ENCODE measurements at regions not wholly inside any gene's neighbourhood (a gene's known extent, or its start where the extent isn't known, plus 50 kb on each side); places are given as distances from the start of the nearest gene placed in this dataset.

- Histone ChIP-seq H3K27me3 (no peaks in the 10 kb centered on the region), H3K4me1 (no peaks in the 10 kb centered on the region), H3K4me3 (ENCODE audit: low read depth, low read length) (no peak overlapping the region), H3K36me3 (no peaks in the 10 kb centered on the region), H3K9me3 (no peaks in the 10 kb centered on the region)
- TF ChIP-seq CTCF (IDR thresholded peaks at IDR 0.05; ENCODE audit: low read depth, low read length): no peak
- DNase-seq: no peak
These were observed 297.2 kb downstream of the DRD1 start for GRCh38 chr5:175146733-175147132.

- Histone ChIP-seq H3K4me1 (no peaks in the 10 kb centered on the region), H3K27me3 (no peaks in the 10 kb centered on the region), H3K4me3 (ENCODE audit: low read depth, low read length) (no peak overlapping the region), H3K9me3 (no peaks in the 10 kb centered on the region), H3K36me3 (no peaks in the 10 kb centered on the region)
- DNase-seq: no peak
- TF ChIP-seq CTCF (IDR thresholded peaks at IDR 0.05; ENCODE audit: low read depth, low read length): no peak
These were observed 302.6 kb downstream of the DRD1 start for GRCh38 chr5:175141421-175141820.

GRCh38 chr5:175133185-175133584 is 310.8 kb downstream of the DRD1 start:
- Histone ChIP-seq H3K4me1 (no peaks in the 10 kb centered on the region), H3K9me3 (no peaks in the 10 kb centered on the region; the same call in 1 of the 2 replicates), H3K4me3 (ENCODE audit: low read depth, low read length) (no peak overlapping the region), H3K27me3 (no peaks in the 10 kb centered on the region), H3K36me3 (no peaks in the 10 kb centered on the region)
- DNase-seq: no peak
- no peak for TF ChIP-seq CTCF (IDR thresholded peaks at IDR 0.05; ENCODE audit: low read depth, low read length)

GRCh38 chr5:175131432-175131831 is 312.6 kb downstream of the DRD1 start:
- Histone ChIP-seq H3K27me3 (no peaks in the 10 kb centered on the region), H3K4me3 (ENCODE audit: low read depth, low read length) (no peak overlapping the region), H3K4me1 (no peaks in the 10 kb centered on the region), H3K36me3 (no peaks in the 10 kb centered on the region), H3K9me3 (no peaks in the 10 kb centered on the region; the same call in 1 of the 2 replicates)
- DNase-seq: no peak
- TF ChIP-seq CTCF (IDR thresholded peaks at IDR 0.05; ENCODE audit: low read depth, low read length): no peak

- Histone ChIP-seq H3K4me1 (no peaks in the 10 kb centered on the region), H3K36me3 (no peaks in the 10 kb centered on the region), H3K27me3 (no peaks in the 10 kb centered on the region), H3K4me3 (ENCODE audit: low read depth, low read length) (no peak overlapping the region), H3K9me3 (no peaks in the 10 kb centered on the region; the same call in 1 of the 2 replicates)
- TF ChIP-seq CTCF (IDR thresholded peaks at IDR 0.05; ENCODE audit: low read depth, low read length): no peak
- no peak for DNase-seq
These were observed 314.4 kb downstream of the DRD1 start for GRCh38 chr5:175129619-175130018.

- no peaks in the 10 kb centered on the region for H3K36me3 ChIP-seq
- no peak overlapping the region for H3K4me3 ChIP-seq (ENCODE audit: low read depth, low read length)
- no peak for DNase-seq
- H3K27me3 ChIP-seq: no peaks in the 10 kb centered on the region
- no peaks in the 10 kb centered on the region for H3K4me1 ChIP-seq
- no peaks in the 10 kb centered on the region; the same call in 1 of the 2 replicates for H3K9me3 ChIP-seq
- no peak for TF ChIP-seq CTCF (IDR thresholded peaks at IDR 0.05; ENCODE audit: low read depth, low read length)
These were observed 314.9 kb downstream of the DRD1 start for GRCh38 chr5:175129121-175129520.
